ENCODE measurements at regions not wholly inside any gene's neighbourhood (a gene's known extent, or its start where the extent isn't known, plus 50 kb on each side); places are given as distances from the start of the nearest gene placed in this dataset.
A peak's percentile ranks its signal among the peaks of the same experiment; 100 is the strongest.
"Not testable (repeated sequence)": the region's sequence is repeated elsewhere in the genome, so short reads cannot be mapped to it uniquely, and the experiment has no call there.

GRCh38 chr3:4067893-4068292, 235.3 kb upstream of the SETMAR start:
- TF ChIP-seq EZH2 (IDR thresholded peaks at IDR 0.05), result no peak
- no peak for TF ChIP-seq POLR2AphosphoS5 (IDR thresholded peaks at IDR 0.05; ENCODE audit: borderline replicate concordance, low read depth, low read length)
- no peak for TF ChIP-seq FOXP2 (optimal IDR thresholded peaks at IDR 0.05; ENCODE audit: control extremely low read depth, extremely low read length, insufficient read depth)
- no peak overlapping the region for H3K4me3 ChIP-seq
- no peaks in the 10 kb centered on the region for H3K36me3 ChIP-seq (ENCODE audit: insufficient read depth, low read length)
- no peak overlapping the region for H3K27ac ChIP-seq
- no peak overlapping the region for H3K9ac ChIP-seq (ENCODE audit: insufficient read length)
- no peaks in the 10 kb centered on the region for H3K9me3 ChIP-seq (ENCODE audit: low read depth, low read length)
- peak; percentile 67 for DNase-seq (ENCODE audit: low read depth, low spot score)

- Histone ChIP-seq H3K4me3 (no peak overlapping the region), H3K27ac (no peak overlapping the region), H3K9me3 (ENCODE audit: low read depth, low read length) (no peaks in the 10 kb centered on the region), H3K36me3 (ENCODE audit: insufficient read depth, low read length) (no peaks in the 10 kb centered on the region), H3K9ac (ENCODE audit: insufficient read length) (no peak overlapping the region)
- DNase-seq (ENCODE audit: low read depth, low spot score), result no peak
- TF ChIP-seq FOXP2 (optimal IDR thresholded peaks at IDR 0.05; ENCODE audit: control extremely low read depth, extremely low read length, insufficient read depth) (no peak), POLR2AphosphoS5 (IDR thresholded peaks at IDR 0.05; ENCODE audit: borderline replicate concordance, low read depth, low read length) (no peak), EZH2 (IDR thresholded peaks at IDR 0.05) (no peak)
These were observed 233.4 kb upstream of the SETMAR start for GRCh38 chr3:4069796-4070195.

GRCh38 chr3:4071481-4072184, 231.5 kb upstream of the SETMAR start:
- no peak overlapping the region for H3K9ac ChIP-seq (ENCODE audit: insufficient read length)
- no peak for TF ChIP-seq POLR2AphosphoS5 (IDR thresholded peaks at IDR 0.05; ENCODE audit: borderline replicate concordance, low read depth, low read length)
- no peak for TF ChIP-seq EZH2 (IDR thresholded peaks at IDR 0.05)
- no peak for TF ChIP-seq FOXP2 (optimal IDR thresholded peaks at IDR 0.05; ENCODE audit: control extremely low read depth, extremely low read length, insufficient read depth)
- H3K9me3 ChIP-seq (ENCODE audit: low read depth, low read length), result no peaks in the 10 kb centered on the region
- no peak overlapping the region for H3K4me3 ChIP-seq
- H3K36me3 ChIP-seq (ENCODE audit: insufficient read depth, low read length), result no peaks in the 10 kb centered on the region
- no peak for DNase-seq (ENCODE audit: low read depth, low spot score)
- no peak overlapping the region for H3K27ac ChIP-seq

- not testable (repeated sequence) for H3K27ac ChIP-seq; H3K36me3 ChIP-seq (ENCODE audit: insufficient read depth, low read length); H3K9ac ChIP-seq (ENCODE audit: insufficient read length); DNase-seq (ENCODE audit: low read depth, low spot score); H3K4me3 ChIP-seq; H3K9me3 ChIP-seq (ENCODE audit: low read depth, low read length)
These were observed 225.9 kb upstream of the SETMAR start for GRCh38 chr3:4077278-4077677.

- Histone ChIP-seq H3K4me3 (no peak overlapping the region), H3K9ac (ENCODE audit: insufficient read length) (no peak overlapping the region), H3K36me3 (ENCODE audit: insufficient read depth, low read length) (no peaks in the 10 kb centered on the region), H3K27ac (no peak overlapping the region), H3K9me3 (ENCODE audit: low read depth, low read length) (no peaks in the 10 kb centered on the region)
- TF ChIP-seq POLR2AphosphoS5 (IDR thresholded peaks at IDR 0.05; ENCODE audit: borderline replicate concordance, low read depth, low read length) (no peak), EZH2 (IDR thresholded peaks at IDR 0.05) (no peak), FOXP2 (optimal IDR thresholded peaks at IDR 0.05; ENCODE audit: control extremely low read depth, extremely low read length, insufficient read depth) (no peak)
- no peak for DNase-seq (ENCODE audit: low read depth, low spot score)
These were observed 225.2 kb upstream of the SETMAR start for GRCh38 chr3:4077950-4078349.

GRCh38 chr3:4078903-4079302, 224.3 kb upstream of the SETMAR start:
- no peak overlapping the region for H3K4me3 ChIP-seq
- no peak overlapping the region for H3K27ac ChIP-seq
- no peak for DNase-seq (ENCODE audit: low read depth, low spot score)
- H3K9me3 ChIP-seq (ENCODE audit: low read depth, low read length), result no peaks in the 10 kb centered on the region
- TF ChIP-seq FOXP2 (optimal IDR thresholded peaks at IDR 0.05; ENCODE audit: control extremely low read depth, extremely low read length, insufficient read depth), result no peak
- TF ChIP-seq POLR2AphosphoS5 (IDR thresholded peaks at IDR 0.05; ENCODE audit: borderline replicate concordance, low read depth, low read length), result no peak
- TF ChIP-seq EZH2 (IDR thresholded peaks at IDR 0.05), result no peak
- H3K9ac ChIP-seq (ENCODE audit: insufficient read length), result no peak overlapping the region
- no peaks in the 10 kb centered on the region for H3K36me3 ChIP-seq (ENCODE audit: insufficient read depth, low read length)

- TF ChIP-seq FOXP2 (optimal IDR thresholded peaks at IDR 0.05; ENCODE audit: control extremely low read depth, extremely low read length, insufficient read depth) (no peak), EZH2 (IDR thresholded peaks at IDR 0.05) (no peak), POLR2AphosphoS5 (IDR thresholded peaks at IDR 0.05; ENCODE audit: borderline replicate concordance, low read depth, low read length) (no peak)
- Histone ChIP-seq H3K9ac (ENCODE audit: insufficient read length) (no peak overlapping the region), H3K4me3 (no peak overlapping the region), H3K27ac (no peak overlapping the region), H3K36me3 (ENCODE audit: insufficient read depth, low read length) (no peaks in the 10 kb centered on the region), H3K9me3 (ENCODE audit: low read depth, low read length) (no peaks in the 10 kb centered on the region)
- no peak for DNase-seq (ENCODE audit: low read depth, low spot score)
These were observed 223.6 kb upstream of the SETMAR start for GRCh38 chr3:4079339-4080195.

GRCh38 chr3:4083225-4084015, 219.7 kb upstream of the SETMAR start:
- no peak for DNase-seq (ENCODE audit: low read depth, low spot score)
- H3K27ac ChIP-seq, result no peak overlapping the region
- no peak overlapping the region for H3K9ac ChIP-seq (ENCODE audit: insufficient read length)
- TF ChIP-seq EZH2 (IDR thresholded peaks at IDR 0.05) (no peak), POLR2AphosphoS5 (IDR thresholded peaks at IDR 0.05; ENCODE audit: borderline replicate concordance, low read depth, low read length) (no peak), FOXP2 (optimal IDR thresholded peaks at IDR 0.05; ENCODE audit: control extremely low read depth, extremely low read length, insufficient read depth) (no peak)
- no peaks in the 10 kb centered on the region for H3K36me3 ChIP-seq (ENCODE audit: insufficient read depth, low read length)
- no peaks in the 10 kb centered on the region for H3K9me3 ChIP-seq (ENCODE audit: low read depth, low read length)
- no peak overlapping the region for H3K4me3 ChIP-seq
